IMR-90 (cell line): ENCODE measurements at regions not wholly inside any gene's neighbourhood (a gene's known extent, or its start where the extent isn't known, plus 50 kb on each side); places are given as distances from the start of the nearest gene placed in this dataset.

Experiments used
- ATAC-seq: fragments of 200-7000 bp; cut with Tn5 transposase; 2 replicates; pipeline ENCODE4 v1.9.1; 2020; ENCODE audit warnings: low read depth, mild to moderate bottlenecking, moderate library complexity
- BruUV-seq: library from RNA; stranded (reverse); fragments of 400-500 nt; replicated peaks from 2 replicates; lab custom pipeline; 2021; lab: Mats Ljungman, UMichigan
- CTCF ChIA-PET: fragments of 300-600 bp; formaldehyde crosslinking; extraction: SDS; loops from one replicate; lab custom pipeline; 2021; ENCODE audit warnings: antibody characterized with exemption; lab: Yijun Ruan, JAX
- POLR2A ChIA-PET: fragments of 300-600 bp; sonication (Branson Sonifier 250); formaldehyde crosslinking; loops from one replicate; lab custom pipeline; 2022; ENCODE audit warnings: antibody characterized with exemption; ENCODE audit not compliant: unreplicated experiment; lab: Charles Lee
- DNase-seq: peaks from one replicate; pipeline ENCODE4 v3.0.0; 2013
- H2AFZ ChIP-seq: replicated peaks from 2 replicates; pipeline ENCODE3; 2013; ENCODE audit warnings: low read length, mild to moderate bottlenecking; ENCODE audit not compliant: poor library complexity
- H2AK5ac ChIP-seq: 2 replicates; pipeline ENCODE4 v1.6.1; 2013; ENCODE audit warnings: low read depth, low read length, inconsistent platforms
- H2AK9ac ChIP-seq: replicated peaks from 2 replicates; pipeline ENCODE3; 2013; ENCODE audit warnings: mild to moderate bottlenecking, low read depth, low read length, moderate library complexity; ENCODE audit not compliant: poor library complexity
- H2BK120ac ChIP-seq: 2 replicates; pipeline ENCODE4 v1.6.1; 2013; ENCODE audit warnings: low read depth, low read length, inconsistent platforms
- H2BK15ac ChIP-seq: 3 replicates; pipeline ENCODE4 v1.6.1; 2013; ENCODE audit warnings: low read depth, low read length, inconsistent platforms
- H2BK20ac ChIP-seq: 2 replicates; pipeline ENCODE4 v1.6.1; 2013; ENCODE audit warnings: low read depth, mild to moderate bottlenecking, inconsistent platforms, low read length, moderate library complexity
- H2BK5ac ChIP-seq: 2 replicates; pipeline ENCODE4 v1.6.1; 2013; ENCODE audit warnings: mild to moderate bottlenecking, low read depth, low read length, inconsistent platforms; ENCODE audit not compliant: poor library complexity, severe bottlenecking
- H3K14ac ChIP-seq: replicated peaks from 2 replicates; pipeline ENCODE4 v1.6.1; 2013; ENCODE audit warnings: low read depth, low read length, inconsistent platforms
- H3K18ac ChIP-seq: 2 replicates; pipeline ENCODE4 v1.6.1; 2013; ENCODE audit warnings: low read depth, low read length, control low read depth
- H3K23ac ChIP-seq: 2 replicates; pipeline ENCODE4 v1.6.1; 2013; ENCODE audit warnings: low read depth, low read length, inconsistent platforms
- H3K27ac ChIP-seq: 2 replicates; pipeline ENCODE4 v1.5.1; 2013; ENCODE audit warnings: mild to moderate bottlenecking, control low read depth, low read length; ENCODE audit not compliant: insufficient read depth
- H3K27me3 ChIP-seq: 2 replicates; pipeline ENCODE4 v1.6.1; 2013; ENCODE audit warnings: low read length; ENCODE audit not compliant: control insufficient read depth, insufficient read depth
- H3K36me3 ChIP-seq: 2 replicates; pipeline ENCODE4 v1.6.1; 2013; ENCODE audit warnings: low read length, mixed read lengths; ENCODE audit not compliant: control insufficient read depth, insufficient read depth
- H3K4ac ChIP-seq: 2 replicates; pipeline ENCODE4 v1.6.1; 2013; ENCODE audit warnings: low read depth, low read length, inconsistent platforms
- H3K4me1 ChIP-seq: 2 replicates; pipeline ENCODE4 v1.6.1; 2013; ENCODE audit warnings: low read length, mixed read lengths; ENCODE audit not compliant: control insufficient read depth, insufficient read depth
- H3K4me2 ChIP-seq: 2 replicates; pipeline ENCODE4 v1.6.1; 2013; ENCODE audit warnings: low read depth, mild to moderate bottlenecking, control low read depth, low read length, moderate library complexity
- H3K4me3 ChIP-seq: 2 replicates; pipeline ENCODE4 v1.5.1; 2013; ENCODE audit warnings: low read depth, mild to moderate bottlenecking, control low read depth, low read length, moderate library complexity; ENCODE audit not compliant: insufficient read depth
- H3K56ac ChIP-seq: 2 replicates; pipeline ENCODE4 v1.6.1; 2013; ENCODE audit warnings: low read length, inconsistent platforms; ENCODE audit not compliant: insufficient read depth; ENCODE audit errors: extremely low read depth
- H3K79me1 ChIP-seq, 2 experiments: 2 replicates each; pipeline ENCODE4 v1.6.1; 2013; ENCODE audit warnings: low read length in 2 of 2, inconsistent platforms in 1 of 2, low read depth in 1 of 2
- H3K9ac ChIP-seq: 2 replicates; pipeline ENCODE4 v1.6.1; 2013; ENCODE audit warnings: low read depth, low read length, control low read depth
- H3K9me1 ChIP-seq: 2 replicates; pipeline ENCODE4 v1.6.1; 2013; ENCODE audit warnings: low read length, inconsistent platforms; ENCODE audit not compliant: insufficient read depth
- H3K9me3 ChIP-seq: 2 replicates; pipeline ENCODE4 v1.6.1; 2013; ENCODE audit warnings: low read length; ENCODE audit not compliant: control insufficient read depth, insufficient read depth
- H4K20me1 ChIP-seq: 2 replicates; pipeline ENCODE4 v1.6.1; 2013; ENCODE audit warnings: low read length, inconsistent platforms; ENCODE audit not compliant: insufficient read depth
- H4K5ac ChIP-seq: 2 replicates; pipeline ENCODE4 v1.6.1; 2013; ENCODE audit warnings: mild to moderate bottlenecking, low read depth, low read length, control low read depth
- H4K8ac ChIP-seq, 2 experiments: 2 replicates each; pipeline ENCODE4 v1.6.1; 2013; ENCODE audit warnings: low read depth in 2 of 2, low read length in 2 of 2, control low read depth in 1 of 2, inconsistent platforms in 1 of 2
- H4K91ac ChIP-seq: 2 replicates; pipeline ENCODE4 v1.6.1; 2013; ENCODE audit warnings: low read depth, low read length, inconsistent platforms; ENCODE audit not compliant: insufficient read depth
- BHLHE40 ChIP-seq: fragments of 150-350 bp; IDR thresholded peaks from 2 replicates; pipeline ENCODE4 v1.6.1; 2016; ENCODE audit warnings: mild to moderate bottlenecking, low read depth, low read length
- CEBPB ChIP-seq: IDR thresholded peaks from 2 replicates; pipeline ENCODE4 v1.6.1; 2012; ENCODE audit warnings: low read depth, low read length, improper control_type of control experiment
- CTCF ChIP-seq: conservative IDR thresholded peaks from 2 replicates; pipeline ENCODE4 v1.5.1; 2012; ENCODE audit warnings: mild to moderate bottlenecking, low read depth, low read length, improper control_type of control experiment
- MAFK ChIP-seq: IDR thresholded peaks from 2 replicates; pipeline ENCODE4 v1.6.1; 2012; ENCODE audit warnings: low read depth, low read length, improper control_type of control experiment
- MAZ ChIP-seq: IDR thresholded peaks from 2 replicates; pipeline ENCODE4 v1.6.1; 2012; ENCODE audit warnings: low read depth, mild to moderate bottlenecking, low read length, improper control_type of control experiment, moderate library complexity, borderline replicate concordance
- NFE2L2 ChIP-seq: fragments of 150-350 bp; IDR thresholded peaks from 2 replicates; pipeline ENCODE4 v1.6.1; 2016; ENCODE audit warnings: low read depth, mild to moderate bottlenecking, low read length
- POLR2A ChIP-seq: IDR thresholded peaks from 2 replicates; pipeline ENCODE4 v1.6.1; 2012; ENCODE audit warnings: mild to moderate bottlenecking, low read depth, low read length
- RAD21 ChIP-seq: IDR thresholded peaks from 2 replicates; pipeline ENCODE4 v1.6.1; 2012; ENCODE audit warnings: low read length, improper control_type of control experiment
- RFX5 ChIP-seq: IDR thresholded peaks from 2 replicates; pipeline ENCODE4 v1.8.0; 2012; ENCODE audit warnings: low read depth, mild to moderate bottlenecking, low read length, moderate library complexity
- SMC3 ChIP-seq: fragments of 150-350 bp; IDR thresholded peaks from 2 replicates; pipeline ENCODE4 v1.6.1; 2016; ENCODE audit warnings: low read depth, mild to moderate bottlenecking, antibody characterized with exemption, low read length, moderate library complexity
- WGBS, 2 experiments: methylation state at CpG; one replicate each; pipeline versions ENCODE4 v1.1.5 to v1.1.7; 2013; ENCODE audit warnings: missing lambda C conversion rate in 2 of 2; ENCODE audit not compliant: insufficient read length in 1 of 2; ENCODE audit errors: extremely low coverage in 2 of 2; 5-methylcytosine and 5-hydroxymethylcytosine counted together
- dilution Hi-C: fragments of 300-500 bp; cut with HindIII; formaldehyde crosslinking; loops from one replicate; pipeline ENCODE4 v1.14.3; 2018; ENCODE audit warnings: low sequenced_read_pairs; ENCODE audit not compliant: unreplicated experiment
- in situ Hi-C: fragments of 300-500 bp; cut with MboI; formaldehyde crosslinking; loops from 3 replicates; pipeline ENCODE4 v1.14.3; 2019; ENCODE audit warnings: low sequenced_read_pairs, inconsistent platforms, mixed read lengths
- intact Hi-C: fragments of 100-400 bp; cut with micrococcal nuclease; formaldehyde crosslinking; loops from 2 replicates; pipeline ENCODE4 v1.10.0; 2022

GRCh38 chr2:20126469-20126868 lies 75.0 kb upstream of the LAPTM4A start:
- Histone ChIP-seq H2BK20ac (no peak overlapping the region), H2AFZ (no peak overlapping the region), H4K91ac (no peak overlapping the region), H2BK15ac (no peak overlapping the region), H3K4me2 (no peak overlapping the region), H2AK5ac (no peak overlapping the region), H3K27me3 (peaks cover 10% of the 10 kb centered on the region), H4K8ac (no peak overlapping the region), H3K79me1 (no peaks in the 10 kb centered on the region), H3K4me1 (peaks cover 4% of the 10 kb centered on the region), H2BK120ac (no peak overlapping the region), H3K27ac (no peak overlapping the region), H4K5ac (no peak overlapping the region), H2BK5ac (no peak overlapping the region), H3K4me3 (no peak overlapping the region), H3K36me3 (no peaks in the 10 kb centered on the region), H3K4ac (no peak overlapping the region), H3K18ac (no peak overlapping the region), H3K14ac (no peak overlapping the region), H3K23ac (no peak overlapping the region), H4K20me1 (no peaks in the 10 kb centered on the region), H3K56ac (no peak overlapping the region), H3K9me3 (no peaks in the 10 kb centered on the region), H3K9ac (no peak overlapping the region), H2AK9ac (no peak overlapping the region), H3K9me1 (no peaks in the 10 kb centered on the region)
- ATAC-seq (no peak), DNase-seq (no peak)
- in situ Hi-C loops (no loop called here), intact Hi-C loops (no loop called here), dilution Hi-C loops (no loop called here)
- POLR2A ChIA-PET, result no interaction called here
- WGBS, 2 experiments, result 94% methylated on average over 2 of the region's 3 CpGs; no CpG with 5 or more reads in 1 of the 2 experiments
- CTCF ChIA-PET, result no interaction called here
- BruUV-seq, result no TSS peak
- TF ChIP-seq MAZ (no peak), RFX5 (no peak), POLR2A (no peak), MAFK (no peak), CEBPB (no peak), BHLHE40 (no peak), RAD21 (no peak), SMC3 (no peak), NFE2L2 (no peak), CTCF (no peak)
